PC-3 (cell line): ENCODE measurements at regions not wholly inside any gene's neighbourhood (a gene's known extent, or its start where the extent isn't known, plus 50 kb on each side); places are given as distances from the start of the nearest gene placed in this dataset.
A peak's percentile ranks its signal among the peaks of the same experiment; 100 is the strongest.

Experiments
- ATAC-seq: fragments of 200-7000 bp; cut with Tn5 transposase; 2 replicates; pipeline ENCODE4 v1.9.1; 2020; ENCODE audit warnings: mild to moderate bottlenecking, moderate library complexity
- BruUV-seq: library from RNA; stranded (reverse); fragments of 400-500 nt; replicated peaks from 2 replicates; lab custom pipeline; 2021; lab: Mats Ljungman, UMichigan
- CTCF ChIA-PET: fragments of 300-600 bp; sonication (Branson Sonifier 250); formaldehyde crosslinking; loops from one replicate; lab custom pipeline; 2022; ENCODE audit warnings: antibody characterized with exemption; lab: Charles Lee
- POLR2A ChIA-PET: fragments of 300-600 bp; sonication (Branson Sonifier 250); formaldehyde crosslinking; loops from one replicate; lab custom pipeline; 2022; ENCODE audit warnings: antibody characterized with exemption; ENCODE audit not compliant: unreplicated experiment; lab: Charles Lee
- DNase-seq: peaks from one replicate; pipeline ENCODE4 v3.0.0-alpha.2; 2015
- H2AFZ ChIP-seq: fragments of 300-600 bp; sonication (generic); 2 replicates; pipeline ENCODE4 v1.6.0; 2016; ENCODE audit warnings: antibody characterized with exemption, low read length
- H3F3A ChIP-seq: fragments of 300-600 bp; sonication (generic); one replicate; pipeline ENCODE4 v1.6.0; 2017; ENCODE audit warnings: antibody characterized with exemption, low read length, control low read depth, mild to moderate bottlenecking; ENCODE audit not compliant: unreplicated experiment
- H3K27ac ChIP-seq: fragments of 300-600 bp; sonication (generic); 2 replicates; pipeline ENCODE4 v1.5.1; 2016; ENCODE audit warnings: mild to moderate bottlenecking, low read length
- H3K27me3 ChIP-seq: fragments of 300-600 bp; sonication (generic); 2 replicates; pipeline ENCODE4 v1.6.1; 2016; ENCODE audit warnings: low read length, mixed read lengths
- H3K36me3 ChIP-seq: fragments of 300-600 bp; sonication (generic); 2 replicates; pipeline ENCODE4 v1.6.1; 2016; ENCODE audit warnings: low read depth, mixed run types, low read length, mixed read lengths
- H3K4me1 ChIP-seq: fragments of 300-600 bp; sonication (generic); 2 replicates; pipeline ENCODE4 v1.5.1; 2016; ENCODE audit warnings: low read length; ENCODE audit not compliant: insufficient read depth
- H3K4me2 ChIP-seq: fragments of 300-600 bp; sonication (generic); 2 replicates; pipeline ENCODE4 v1.6.0; 2016; ENCODE audit warnings: low read length
- H3K4me3 ChIP-seq: fragments of 300-600 bp; sonication (generic); 2 replicates; pipeline ENCODE4 v1.5.1; 2016; ENCODE audit warnings: mild to moderate bottlenecking, low read length, mixed read lengths
- H3K79me2 ChIP-seq: fragments of 300-600 bp; sonication (generic); 2 replicates; pipeline ENCODE4 v1.6.1; 2017; ENCODE audit warnings: low read length, mixed read lengths
- H3K9ac ChIP-seq: fragments of 300-600 bp; sonication (generic); 2 replicates; pipeline ENCODE4 v1.6.0; 2016; ENCODE audit warnings: mild to moderate bottlenecking, low read length
- H3K9me2 ChIP-seq: fragments of 300-600 bp; sonication (generic); replicated peaks from 2 replicates; pipeline ENCODE4 v1.6.1; 2016; ENCODE audit warnings: mixed run types, low read length, mixed read lengths
- H3K9me3 ChIP-seq: fragments of 300-600 bp; sonication (generic); 2 replicates; pipeline ENCODE4 v1.6.1; 2016; ENCODE audit warnings: low read length, mixed read lengths
- H4K20me1 ChIP-seq: fragments of 300-600 bp; sonication (generic); 2 replicates; pipeline ENCODE4 v1.6.1; 2016; ENCODE audit warnings: low read length, mixed read lengths
- EZH2 ChIP-seq: fragments of 300-600 bp; sonication (generic); IDR thresholded peaks from one replicate; pipeline ENCODE4 v1.6.1; 2017; ENCODE audit warnings: antibody characterized with exemption, mild to moderate bottlenecking, low read length; ENCODE audit not compliant: unreplicated experiment
- EZH2phosphoT487 ChIP-seq: fragments of 300-600 bp; sonication (generic); IDR thresholded peaks from 2 replicates; pipeline ENCODE4 v1.6.1; 2018; ENCODE audit warnings: mild to moderate bottlenecking, antibody characterized with exemption, low read length, borderline replicate concordance
- intact Hi-C: fragments of 100-400 bp; cut with micrococcal nuclease; formaldehyde crosslinking; loops from 2 replicates; pipeline ENCODE4 v1.9.0; 2023
- TF ChIP-seq, protein P1 (sequence below): fragments of 300-600 bp; sonication (generic); conservative IDR thresholded peaks from 2 replicates; pipeline ENCODE4 v1.5.1; 2017; ENCODE audit warnings: antibody characterized with exemption, low read depth, mild to moderate bottlenecking, low read length

DNA sequence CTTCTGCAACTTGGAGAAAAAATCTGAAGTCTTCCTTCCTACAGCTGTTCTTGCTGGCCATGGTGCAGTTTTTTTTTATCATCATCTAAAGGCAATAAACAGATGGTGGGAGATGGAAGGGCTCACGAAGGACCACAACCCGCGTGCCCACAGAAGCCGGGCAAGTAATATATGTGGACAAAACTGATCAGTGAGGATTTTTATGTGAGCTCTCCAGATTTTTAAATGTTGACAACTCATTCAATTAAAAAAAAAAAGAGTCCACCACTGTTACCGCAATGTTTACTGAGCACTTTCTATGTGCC is 55.9 kb upstream of the CREB1 start:
- no TSS peak for BruUV-seq
- intact Hi-C loops: loop anchor here (1.0 to 10.0 kb wide), 8 partner anchors 79 to 493 kb away; partner anchors contain the start of gene KLF7
- Histone ChIP-seq H3K9me2 (no peaks in the 10 kb centered on the region), H4K20me1 (no peaks in the 10 kb centered on the region), H2AFZ (no peak overlapping the region), H3K4me3 (no peak overlapping the region), H3K79me2 (no peaks in the 10 kb centered on the region), H3K27me3 (no peaks in the 10 kb centered on the region), H3K4me2 (peak overlapping the region; percentile 59; the same call in 1 of the 2 replicates), H3K4me1 (peaks cover 25% of the 10 kb centered on the region), H3K36me3 (no peaks in the 10 kb centered on the region), H3F3A (no peaks in the 10 kb centered on the region), H3K27ac (no peak overlapping the region), H3K9me3 (no peaks in the 10 kb centered on the region), H3K9ac (no peak overlapping the region)
- ChIA-PET CTCF (interaction anchor here (0.5 to 1.6 kb wide), 3 partner anchors 170 to 492 kb away, joined by 3 to 7 read pairs (median 4); no protein-coding TSS in a partner anchor), POLR2A (interaction anchor here (0.5 kb wide), 1 partner anchor 34 kb away, joined by 3 read pairs; no protein-coding TSS in a partner anchor)
- no peak for TF ChIP-seq EZH2
- TF ChIP-seq, protein P1, sequence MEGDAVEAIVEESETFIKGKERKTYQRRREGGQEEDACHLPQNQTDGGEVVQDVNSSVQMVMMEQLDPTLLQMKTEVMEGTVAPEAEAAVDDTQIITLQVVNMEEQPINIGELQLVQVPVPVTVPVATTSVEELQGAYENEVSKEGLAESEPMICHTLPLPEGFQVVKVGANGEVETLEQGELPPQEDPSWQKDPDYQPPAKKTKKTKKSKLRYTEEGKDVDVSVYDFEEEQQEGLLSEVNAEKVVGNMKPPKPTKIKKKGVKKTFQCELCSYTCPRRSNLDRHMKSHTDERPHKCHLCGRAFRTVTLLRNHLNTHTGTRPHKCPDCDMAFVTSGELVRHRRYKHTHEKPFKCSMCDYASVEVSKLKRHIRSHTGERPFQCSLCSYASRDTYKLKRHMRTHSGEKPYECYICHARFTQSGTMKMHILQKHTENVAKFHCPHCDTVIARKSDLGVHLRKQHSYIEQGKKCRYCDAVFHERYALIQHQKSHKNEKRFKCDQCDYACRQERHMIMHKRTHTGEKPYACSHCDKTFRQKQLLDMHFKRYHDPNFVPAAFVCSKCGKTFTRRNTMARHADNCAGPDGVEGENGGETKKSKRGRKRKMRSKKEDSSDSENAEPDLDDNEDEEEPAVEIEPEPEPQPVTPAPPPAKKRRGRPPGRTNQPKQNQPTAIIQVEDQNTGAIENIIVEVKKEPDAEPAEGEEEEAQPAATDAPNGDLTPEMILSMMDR: no peak
- no peak for TF ChIP-seq EZH2phosphoT487
- ATAC-seq (no peak), DNase-seq (peak; percentile 17)

DNA sequence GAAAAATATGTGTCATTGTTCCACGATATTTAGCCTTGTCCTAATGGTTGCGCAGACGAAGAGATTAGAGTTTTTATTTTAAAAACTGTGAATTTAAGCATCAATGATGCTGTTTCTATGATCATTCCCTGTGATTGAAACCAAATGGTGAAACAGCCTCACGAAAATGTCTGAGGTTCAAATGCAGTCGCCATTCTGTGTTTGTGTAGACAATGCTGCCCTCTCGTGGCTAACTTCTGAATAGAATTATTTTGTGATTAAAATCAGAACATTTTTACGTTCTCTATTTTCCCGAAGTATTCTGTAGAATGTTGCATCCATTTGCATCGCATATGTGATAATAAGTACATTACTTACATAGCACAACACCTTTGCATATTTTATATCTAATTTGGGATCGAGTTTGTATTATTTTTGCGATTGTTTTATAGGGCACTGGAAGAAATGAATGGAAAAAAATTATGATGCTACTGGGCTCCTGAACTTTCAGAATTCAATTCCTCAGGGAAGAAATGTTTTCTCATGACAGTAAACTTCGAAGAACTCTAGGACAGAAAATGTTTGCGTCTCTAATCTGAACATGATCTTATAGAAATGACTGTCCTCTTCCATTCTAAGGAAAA is 54.8 kb upstream of the CREB1 start:
- ChIA-PET POLR2A (no interaction called here), CTCF (no interaction called here)
- no peak for TF ChIP-seq EZH2
- TF ChIP-seq, protein P1: peak; percentile 86
- H3F3A ChIP-seq: no peaks in the 10 kb centered on the region
- H3K4me3 ChIP-seq: peak overlapping the region; percentile 63
- H3K9me2 ChIP-seq: no peaks in the 10 kb centered on the region
- peak overlapping the region; percentile 79 for H3K4me2 ChIP-seq
- H2AFZ ChIP-seq: peak overlapping the region; percentile 72
- H3K9me3 ChIP-seq: no peaks in the 10 kb centered on the region
- H3K27ac ChIP-seq: no peak overlapping the region; the same call in 1 of the 2 replicates
- no TSS peak for BruUV-seq
- H4K20me1 ChIP-seq: no peaks in the 10 kb centered on the region
- no peaks in the 10 kb centered on the region for H3K36me3 ChIP-seq
- ATAC-seq: peak; percentile 23
- H3K27me3 ChIP-seq: no peaks in the 10 kb centered on the region
- intact Hi-C loops: loop anchor here (1.0 to 10.0 kb wide), 7 partner anchors 54 to 782 kb away; partner anchors contain the start of gene CREB1
- peak overlapping the region; percentile 18; the same call in 1 of the 2 replicates for H3K9ac ChIP-seq
- H3K79me2 ChIP-seq: no peaks in the 10 kb centered on the region
- H3K4me1 ChIP-seq: peaks cover 35% of the 10 kb centered on the region
- DNase-seq: peak; percentile 80

DNA sequence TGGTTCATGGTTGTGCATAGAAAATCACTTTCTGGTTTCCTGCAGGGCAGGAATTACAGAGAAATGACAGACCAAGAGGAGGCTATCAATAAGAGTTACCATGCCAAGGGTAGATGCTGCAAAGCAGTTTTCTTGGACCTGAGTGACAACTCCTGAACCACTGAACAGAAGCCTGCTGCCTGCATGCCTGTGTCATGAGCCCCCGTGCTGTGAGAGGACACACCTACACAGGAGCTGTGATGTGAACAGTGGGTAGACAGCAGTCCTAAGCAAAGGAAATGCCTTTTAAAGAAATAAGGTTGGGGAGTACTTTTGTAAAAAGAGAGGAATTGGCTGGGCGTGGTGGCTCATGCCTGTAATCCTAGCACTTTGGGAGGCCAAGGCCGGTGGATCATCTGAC is 54.2 kb upstream of the CREB1 start:
- ATAC-seq (peak; percentile 48; the same call in 1 of the 2 replicates), DNase-seq (peak; percentile 36)
- CTCF ChIA-PET: interaction anchor here (0.7 kb wide), 1 partner anchor 54 kb away, joined by 3 read pairs; the partner anchor contains the start of gene CREB1
- peak overlapping the region; percentile 63 for H3K4me3 ChIP-seq
- TF ChIP-seq EZH2phosphoT487 (no peak), EZH2 (no peak)
- TF ChIP-seq, protein P1: no peak
- no peaks in the 10 kb centered on the region for H3K36me3 ChIP-seq
- H3K27ac ChIP-seq: no peak overlapping the region
- peaks cover 35% of the 10 kb centered on the region for H3K4me1 ChIP-seq
- no peaks in the 10 kb centered on the region for H3F3A ChIP-seq
- no peaks in the 10 kb centered on the region for H3K9me2 ChIP-seq
- H3K4me2 ChIP-seq: peak overlapping the region; percentile 79
- H3K9me3 ChIP-seq: no peaks in the 10 kb centered on the region
- POLR2A ChIA-PET: no interaction called here
- no peaks in the 10 kb centered on the region for H4K20me1 ChIP-seq
- H2AFZ ChIP-seq: peak overlapping the region; percentile 72
- intact Hi-C loops: loop anchor here (1.0 to 10.0 kb wide), 5 partner anchors 54 to 782 kb away; partner anchors contain the start of gene CREB1
- no TSS peak for BruUV-seq
- H3K9ac ChIP-seq: peak overlapping the region; percentile 18; the same call in 1 of the 2 replicates
- H3K79me2 ChIP-seq: no peaks in the 10 kb centered on the region
- H3K27me3 ChIP-seq: no peaks in the 10 kb centered on the region
